22Rv1 (cell line): ENCODE measurements at regions not wholly inside any gene's neighbourhood (a gene's known extent, or its start where the extent isn't known, plus 50 kb on each side); places are given as distances from the start of the nearest gene placed in this dataset.

Experiments
- CTCF ChIP-seq: fragments of 450-650 bp; IDR thresholded peaks from 2 replicates; pipeline ENCODE4 v1.5.1; 2017; ENCODE audit warnings: mild to moderate bottlenecking
- ZFX ChIP-seq: fragments of 450-650 bp; IDR thresholded peaks from 2 replicates; pipeline ENCODE4 v1.6.1; 2017; ENCODE audit warnings: antibody characterized with exemption, borderline replicate concordance

GRCh38 chr17:71461498-71462169 is 659.2 kb upstream of the SOX9 start:
- TF ChIP-seq CTCF = no peak
- no peak for TF ChIP-seq ZFX
